MM.1S (cell line): ENCODE measurements at regions not wholly inside any gene's neighbourhood (a gene's known extent, or its start where the extent isn't known, plus 50 kb on each side); places are given as distances from the start of the nearest gene placed in this dataset.

Experiments
- CTCF ChIP-seq: fragments of 300-600 bp; sonication (generic); IDR thresholded peaks from 2 replicates; pipeline ENCODE4 v1.5.1; 2016; ENCODE audit warnings: antibody characterized with exemption, low read length, mixed read lengths
- EZH2 ChIP-seq: fragments of 300-600 bp; sonication (generic); optimal IDR thresholded peaks from 2 replicates; pipeline ENCODE3; 2017; ENCODE audit warnings: low read depth, mild to moderate bottlenecking, antibody characterized with exemption, low read length, mixed read lengths
- EZH2phosphoT487 ChIP-seq: fragments of 300-600 bp; sonication (generic); IDR thresholded peaks from 2 replicates; pipeline ENCODE4 v1.6.1; 2018; ENCODE audit warnings: antibody characterized with exemption, low read length

- no peak for TF ChIP-seq CTCF
- TF ChIP-seq EZH2, result no peak
- no peak for TF ChIP-seq EZH2phosphoT487
These were observed 367.0 kb upstream of the UBE2E2 start for GRCh38 chr3:22836131-22836530.
